ENCODE measurements at regions not wholly inside any gene's neighbourhood (a gene's known extent, or its start where the extent isn't known, plus 50 kb on each side); places are given as distances from the start of the nearest gene placed in this dataset.

- no peak overlapping the region for H3K4me3 Mint-ChIP-seq (ENCODE audit: unreplicated experiment)
- no peak for TF ChIP-seq CTCF (IDR thresholded peaks at IDR 0.05)
- H3K27me3 Mint-ChIP-seq (ENCODE audit: low read depth), result no peaks in the 10 kb centered on the region
- no peak for DNase-seq (ENCODE audit: low spot score)
- H3K27ac Mint-ChIP-seq (ENCODE audit: unreplicated experiment), result no peak overlapping the region
- H3K4me1 Mint-ChIP-seq (ENCODE audit: low read depth), result peaks cover 47% of the 10 kb centered on the region
- no peaks in the 10 kb centered on the region for H3K9me3 Mint-ChIP-seq (ENCODE audit: low read depth)
- no peaks in the 10 kb centered on the region for H3K36me3 Mint-ChIP-seq (ENCODE audit: low read depth)
Observed at GRCh38 chr6:44735630-44735963, 348.1 kb downstream of the CDC5L start.

- DNase-seq (ENCODE audit: low spot score), result no peak
- Mint-ChIP-seq H3K36me3 (ENCODE audit: low read depth) (no peaks in the 10 kb centered on the region), H3K4me3 (ENCODE audit: unreplicated experiment) (no peak overlapping the region), H3K27me3 (ENCODE audit: low read depth) (peaks cover 7% of the 10 kb centered on the region), H3K4me1 (ENCODE audit: low read depth) (peaks cover 30% of the 10 kb centered on the region), H3K9me3 (ENCODE audit: low read depth) (no peaks in the 10 kb centered on the region), H3K27ac (ENCODE audit: unreplicated experiment) (no peak overlapping the region)
- no peak for TF ChIP-seq CTCF (IDR thresholded peaks at IDR 0.05)
Observed at GRCh38 chr6:44737341-44737740, 349.8 kb downstream of the CDC5L start.

GRCh38 chr6:44737829-44738528 lies 350.5 kb downstream of the CDC5L start:
- peak overlapping the region; percentile 30 for H3K27ac Mint-ChIP-seq (ENCODE audit: unreplicated experiment)

GRCh38 chr6:44738601-44739146 lies 351.2 kb downstream of the CDC5L start:
- Mint-ChIP-seq H3K9me3 (ENCODE audit: low read depth) (no peaks in the 10 kb centered on the region), H3K4me3 (ENCODE audit: unreplicated experiment) (no peak overlapping the region), H3K27ac (ENCODE audit: unreplicated experiment) (peak overlapping the region; percentile 75), H3K36me3 (ENCODE audit: low read depth) (no peaks in the 10 kb centered on the region), H3K4me1 (ENCODE audit: low read depth) (peaks cover 19% of the 10 kb centered on the region), H3K27me3 (ENCODE audit: low read depth) (peaks cover 7% of the 10 kb centered on the region)
- TF ChIP-seq CTCF (IDR thresholded peaks at IDR 0.05), result no peak
- no peak for DNase-seq (ENCODE audit: low spot score)

More at GRCh38 chr6:44737829-44738528, 350.5 kb downstream of the CDC5L start:
- TF ChIP-seq CTCF (IDR thresholded peaks at IDR 0.05), result no peak
- Mint-ChIP-seq H3K27me3 (ENCODE audit: low read depth) (peaks cover 7% of the 10 kb centered on the region), H3K36me3 (ENCODE audit: low read depth) (no peaks in the 10 kb centered on the region), H3K4me3 (ENCODE audit: unreplicated experiment) (no peak overlapping the region), H3K4me1 (ENCODE audit: low read depth) (peaks cover 24% of the 10 kb centered on the region), H3K9me3 (ENCODE audit: low read depth) (no peaks in the 10 kb centered on the region)
- DNase-seq (ENCODE audit: low spot score), result no peak

GRCh38 chr6:44739181-44739580 lies 351.7 kb downstream of the CDC5L start:
- no peak for DNase-seq (ENCODE audit: low spot score)
- H3K36me3 Mint-ChIP-seq (ENCODE audit: low read depth), result no peaks in the 10 kb centered on the region
- H3K27ac Mint-ChIP-seq (ENCODE audit: unreplicated experiment), result no peak overlapping the region
- H3K4me1 Mint-ChIP-seq (ENCODE audit: low read depth), result peaks cover 19% of the 10 kb centered on the region
- H3K9me3 Mint-ChIP-seq (ENCODE audit: low read depth), result no peaks in the 10 kb centered on the region
- no peak overlapping the region for H3K4me3 Mint-ChIP-seq (ENCODE audit: unreplicated experiment)
- no peak for TF ChIP-seq CTCF (IDR thresholded peaks at IDR 0.05)
- peaks cover 7% of the 10 kb centered on the region for H3K27me3 Mint-ChIP-seq (ENCODE audit: low read depth)

All from chondrocyte (in vitro differentiated cells).